SU-DHL-6 (cell line): ENCODE measurements at regions not wholly inside any gene's neighbourhood (a gene's known extent, or its start where the extent isn't known, plus 50 kb on each side); places are given as distances from the start of the nearest gene placed in this dataset.

Experiments used
- H2AFZ ChIP-seq: fragments of 200-600 bp; sonication (generic); 2 replicates; pipeline ENCODE4 v1.6.1; 2014; ENCODE audit warnings: low read depth, mild to moderate bottlenecking, moderate library complexity, mixed read lengths, antibody characterized with exemption, low read length; ENCODE audit not compliant: severe bottlenecking
- H3F3A ChIP-seq: fragments of 200-600 bp; shearing (Covaris generic); 2 replicates; pipeline ENCODE4 v1.6.0; 2016; ENCODE audit warnings: antibody characterized with exemption, mild to moderate bottlenecking; ENCODE audit not compliant: insufficient read depth
- H3K27ac ChIP-seq: fragments of 200-600 bp; sonication (generic); 2 replicates; pipeline ENCODE4 v1.5.1; 2016; ENCODE audit warnings: low read depth, mild to moderate bottlenecking, low read length, moderate library complexity, mixed read lengths
- H3K27me3 ChIP-seq: fragments of 200-600 bp; sonication (generic), shearing (Covaris generic); 2 replicates; pipeline ENCODE4 v1.6.0; 2014; ENCODE audit warnings: mild to moderate bottlenecking, low read length
- H3K36me3 ChIP-seq: fragments of 200-600 bp; sonication (generic); 2 replicates; pipeline ENCODE4 v1.6.1; 2014; ENCODE audit warnings: mild to moderate bottlenecking, low read length, mixed read lengths
- H3K4me2 ChIP-seq: fragments of 300-600, 200-600 bp; shearing (Covaris generic), sonication (generic); 2 replicates; pipeline ENCODE4 v1.6.0; 2014; ENCODE audit warnings: low read length, low read depth, mild to moderate bottlenecking; ENCODE audit not compliant: poor library complexity, severe bottlenecking
- H3K4me3 ChIP-seq: fragments of 200-600 bp; sonication (generic); 2 replicates; pipeline ENCODE4 v1.5.1; 2014; ENCODE audit warnings: antibody characterized with exemption, low read length, mild to moderate bottlenecking, mixed read lengths; ENCODE audit not compliant: insufficient read depth, poor library complexity, severe bottlenecking
- H3K79me2 ChIP-seq: fragments of 200-600 bp; sonication (generic); 2 replicates; pipeline ENCODE4 v1.6.1; 2014; ENCODE audit warnings: mild to moderate bottlenecking, low read length, moderate library complexity; ENCODE audit not compliant: insufficient read depth
- H3K9ac ChIP-seq: fragments of 200-600 bp; sonication (generic); 2 replicates; pipeline ENCODE4 v1.7.0; 2014; ENCODE audit warnings: mild to moderate bottlenecking, low read length
- H3K9me2 ChIP-seq: fragments of 200-600 bp; sonication (generic); replicated peaks from 2 replicates; pipeline ENCODE4 v1.6.1; 2014; ENCODE audit warnings: low read length; ENCODE audit not compliant: insufficient read depth
- H3K9me3 ChIP-seq: fragments of 200-600 bp; sonication (generic); 2 replicates; pipeline ENCODE4 v1.6.1; 2014; ENCODE audit warnings: low read length, mixed read lengths; ENCODE audit not compliant: insufficient read depth
- H4K20me1 ChIP-seq: fragments of 200-600 bp; sonication (generic); 2 replicates; pipeline ENCODE4 v1.6.1; 2014; ENCODE audit warnings: low read depth, mild to moderate bottlenecking, antibody characterized with exemption, low read length, moderate library complexity, mixed read lengths
- EZH2phosphoT487 ChIP-seq: fragments of 200-600 bp; sonication (generic), shearing (Covaris generic); conservative IDR thresholded peaks from 2 replicates; pipeline ENCODE4 v1.6.1; 2018; ENCODE audit warnings: mild to moderate bottlenecking, antibody characterized with exemption, low read length, moderate library complexity, mixed read lengths
- TF ChIP-seq, protein P1 (sequence below): fragments of 200-600 bp; sonication (generic); IDR thresholded peaks from one replicate; pipeline ENCODE4 v1.5.1; 2017; ENCODE audit warnings: antibody characterized with exemption, mild to moderate bottlenecking, low read length, moderate library complexity; ENCODE audit not compliant: insufficient read depth, poor library complexity, severe bottlenecking

DNA sequence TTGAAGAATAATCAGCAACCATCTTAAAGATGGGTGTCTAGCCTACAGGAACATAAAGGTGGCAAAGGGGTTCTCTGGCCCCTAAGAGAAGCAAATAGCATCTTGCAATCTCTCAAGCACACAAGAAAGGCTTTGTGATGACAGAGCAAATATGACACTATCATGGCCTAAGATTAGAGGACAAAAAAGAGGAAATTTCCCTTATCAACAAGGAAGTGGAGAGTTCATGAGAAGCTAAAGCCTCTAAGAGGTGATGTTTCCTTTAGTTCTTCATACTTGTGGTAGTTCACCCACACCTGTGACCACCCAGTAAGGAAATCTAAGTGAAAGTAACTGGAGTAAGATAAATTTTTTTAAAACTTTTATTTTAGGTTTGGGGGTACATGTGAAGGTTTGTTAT is 88.4 kb downstream of the OLIG3 start:
- Histone ChIP-seq H3K27me3 (no peaks in the 10 kb centered on the region), H3K27ac (no peak overlapping the region), H3F3A (no peaks in the 10 kb centered on the region), H3K9me2 (no peaks in the 10 kb centered on the region), H3K4me3 (no peak overlapping the region), H3K36me3 (no peaks in the 10 kb centered on the region), H3K9ac (no peak overlapping the region), H3K79me2 (no peaks in the 10 kb centered on the region), H3K4me2 (no peak overlapping the region), H3K9me3 (no peaks in the 10 kb centered on the region), H2AFZ (no peak overlapping the region), H4K20me1 (no peaks in the 10 kb centered on the region)
- TF ChIP-seq EZH2phosphoT487 = no peak
- TF ChIP-seq, protein P1, sequence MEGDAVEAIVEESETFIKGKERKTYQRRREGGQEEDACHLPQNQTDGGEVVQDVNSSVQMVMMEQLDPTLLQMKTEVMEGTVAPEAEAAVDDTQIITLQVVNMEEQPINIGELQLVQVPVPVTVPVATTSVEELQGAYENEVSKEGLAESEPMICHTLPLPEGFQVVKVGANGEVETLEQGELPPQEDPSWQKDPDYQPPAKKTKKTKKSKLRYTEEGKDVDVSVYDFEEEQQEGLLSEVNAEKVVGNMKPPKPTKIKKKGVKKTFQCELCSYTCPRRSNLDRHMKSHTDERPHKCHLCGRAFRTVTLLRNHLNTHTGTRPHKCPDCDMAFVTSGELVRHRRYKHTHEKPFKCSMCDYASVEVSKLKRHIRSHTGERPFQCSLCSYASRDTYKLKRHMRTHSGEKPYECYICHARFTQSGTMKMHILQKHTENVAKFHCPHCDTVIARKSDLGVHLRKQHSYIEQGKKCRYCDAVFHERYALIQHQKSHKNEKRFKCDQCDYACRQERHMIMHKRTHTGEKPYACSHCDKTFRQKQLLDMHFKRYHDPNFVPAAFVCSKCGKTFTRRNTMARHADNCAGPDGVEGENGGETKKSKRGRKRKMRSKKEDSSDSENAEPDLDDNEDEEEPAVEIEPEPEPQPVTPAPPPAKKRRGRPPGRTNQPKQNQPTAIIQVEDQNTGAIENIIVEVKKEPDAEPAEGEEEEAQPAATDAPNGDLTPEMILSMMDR = no peak

GRCh38 chr6:137403855-137404254 is 90.3 kb downstream of the OLIG3 start:
- Histone ChIP-seq H3F3A (no peaks in the 10 kb centered on the region), H3K27ac (no peak overlapping the region), H3K27me3 (no peaks in the 10 kb centered on the region), H3K4me2 (no peak overlapping the region), H3K9me2 (no peaks in the 10 kb centered on the region), H4K20me1 (no peaks in the 10 kb centered on the region), H3K4me3 (no peak overlapping the region), H3K9ac (no peak overlapping the region), H3K36me3 (no peaks in the 10 kb centered on the region), H3K79me2 (no peaks in the 10 kb centered on the region), H3K9me3 (no peaks in the 10 kb centered on the region), H2AFZ (no peak overlapping the region)
- TF ChIP-seq EZH2phosphoT487 = no peak
- TF ChIP-seq, protein P1 = no peak

DNA sequence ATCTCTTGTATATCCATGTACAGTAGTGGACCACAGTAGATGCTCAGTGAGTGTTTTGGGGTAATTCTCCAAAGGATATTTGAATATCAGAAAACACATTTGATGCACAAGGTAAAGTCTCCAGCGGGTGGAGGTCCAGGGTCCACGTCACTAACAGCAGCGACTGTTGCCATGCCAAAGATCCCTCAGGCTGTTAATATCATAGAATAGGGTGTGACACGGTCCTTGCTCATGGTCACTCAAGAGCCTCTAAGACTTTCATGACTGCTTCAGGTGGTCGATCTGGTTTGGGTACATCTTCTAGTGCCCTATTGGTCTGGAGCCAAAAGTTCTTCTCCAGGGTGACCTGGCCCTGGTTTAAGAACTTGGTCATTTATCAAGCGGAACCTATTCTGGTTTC is 90.8 kb downstream of the OLIG3 start:
- no peaks in the 10 kb centered on the region for H4K20me1 ChIP-seq
- no peaks in the 10 kb centered on the region for H3K9me2 ChIP-seq
- TF ChIP-seq, protein P1 = no peak
- TF ChIP-seq EZH2phosphoT487 = no peak
- no peaks in the 10 kb centered on the region for H3K79me2 ChIP-seq
- no peaks in the 10 kb centered on the region for H3K36me3 ChIP-seq
- H3K4me2 ChIP-seq = no peak overlapping the region
- H3K9me3 ChIP-seq = no peaks in the 10 kb centered on the region
- H3K27ac ChIP-seq = no peak overlapping the region
- no peaks in the 10 kb centered on the region for H3K27me3 ChIP-seq
- no peaks in the 10 kb centered on the region for H3F3A ChIP-seq
- no peak overlapping the region for H3K9ac ChIP-seq
- H2AFZ ChIP-seq = no peak overlapping the region
- H3K4me3 ChIP-seq = no peak overlapping the region
